SK-N-SH (cell line): ENCODE measurements at regions not wholly inside any gene's neighbourhood (a gene's known extent, or its start where the extent isn't known, plus 50 kb on each side); places are given as distances from the start of the nearest gene placed in this dataset.

Source experiments
- CTCF ChIA-PET: fragments of 300-600, 350-600 bp; formaldehyde crosslinking; extraction: SDS; loops from one replicate; lab custom pipeline; 2021; lab: Yijun Ruan, JAX
- POLR2A ChIA-PET: fragments of 350-600 bp; sonication (Branson Sonifier 250); formaldehyde crosslinking; extraction: SDS; loops from one replicate; lab custom pipeline; 2020; ENCODE audit warnings: antibody characterized with exemption, inconsistent platforms; lab: Yijun Ruan, JAX
- DNase-seq: peaks from one replicate; pipeline ENCODE4 v3.0.0; 2012
- H2AFZ ChIP-seq: fragments of 200-600 bp; sonication (generic); 2 replicates; pipeline ENCODE4 v1.8.1; 2016; ENCODE audit warnings: antibody characterized with exemption, mild to moderate bottlenecking, low read depth
- H3F3A ChIP-seq: fragments of 200-600 bp; sonication (generic); replicated peaks from 2 replicates; pipeline ENCODE3; 2016; ENCODE audit warnings: antibody characterized with exemption, mild to moderate bottlenecking; ENCODE audit not compliant: insufficient read depth
- H3K27ac ChIP-seq, 2 experiments: fragments of 200-500 bp in 1 of 2; fragments of 200-600 bp in 1 of 2; sonication (Bioruptor generic) in 1 of 2; sonication (generic), shearing (Covaris generic) in 1 of 2; 2 replicates each; pipeline versions ENCODE4 v1.5.1 to v1.6.1; 2014 to 2016; ENCODE audit warnings: low read depth in 2 of 2, inconsistent platforms in 1 of 2, low read length in 1 of 2, mild to moderate bottlenecking in 1 of 2, mixed read lengths in 1 of 2
- H3K27me3 ChIP-seq: fragments of 200-600 bp; sonication (generic), shearing (Covaris generic); 2 replicates; pipeline ENCODE4 v1.6.1; 2016; ENCODE audit warnings: mixed run types; ENCODE audit not compliant: insufficient read depth
- H3K36me3 ChIP-seq, 2 experiments: fragments of 200-500 bp in 1 of 2; fragments of 200-600 bp in 1 of 2; sonication (Bioruptor generic) in 1 of 2; sonication (generic) in 1 of 2; replicated peaks in 1 of 2; 2 replicates each; pipeline versions ENCODE3 to v1.5.1; 2014 to 2016; ENCODE audit warnings: low read length in 1 of 2, mild to moderate bottlenecking in 1 of 2; ENCODE audit not compliant: insufficient read depth in 2 of 2, control insufficient read depth in 1 of 2
- H3K4me1 ChIP-seq, 2 experiments: fragments of 200-500 bp in 1 of 2; fragments of 200-600 bp in 1 of 2; sonication (Bioruptor generic) in 1 of 2; sonication (generic), shearing (Covaris generic) in 1 of 2; 2 replicates each; pipeline versions ENCODE4 v1.5.1 to v1.6.1; 2014 to 2016; ENCODE audit warnings: low read depth in 1 of 2, low read length in 1 of 2, mixed run types in 1 of 2; ENCODE audit not compliant: insufficient read depth in 2 of 2, control insufficient read depth in 1 of 2
- H3K4me2 ChIP-seq: fragments of 200-600 bp; sonication (generic), shearing (Covaris generic); 2 replicates; pipeline ENCODE4 v1.6.1; 2017; ENCODE audit warnings: mixed run types
- H3K4me3 ChIP-seq, 2 experiments: fragments of 200-500 bp in 1 of 2; fragments of 200-600 bp in 1 of 2; sonication (Bioruptor generic) in 1 of 2; sonication (generic), shearing (Covaris generic) in 1 of 2; 2 replicates each; pipeline versions ENCODE4 v1.5.1 to v1.8.1; 2014 to 2016; ENCODE audit warnings: low read depth in 2 of 2, inconsistent platforms in 1 of 2, low read length in 1 of 2, mild to moderate bottlenecking in 1 of 2, mixed read lengths in 1 of 2, moderate library complexity in 1 of 2
- H3K79me2 ChIP-seq: fragments of 200-600 bp; sonication (generic); 2 replicates; pipeline ENCODE4 v1.8.1; 2017; ENCODE audit warnings: mild to moderate bottlenecking; ENCODE audit not compliant: insufficient read depth
- H3K9ac ChIP-seq: fragments of 200-600 bp; sonication (generic); 2 replicates; pipeline ENCODE4 v1.6.1; 2017; ENCODE audit warnings: mixed run types
- H3K9me2 ChIP-seq: fragments of 200-600 bp; sonication (generic); 2 replicates; pipeline ENCODE4 v1.6.1; 2017; ENCODE audit warnings: mixed run types
- H3K9me3 ChIP-seq: fragments of 200-600 bp; sonication (generic); 2 replicates; pipeline ENCODE4 v1.6.1; 2017; ENCODE audit warnings: mixed run types, mild to moderate bottlenecking, moderate library complexity
- H4K20me1 ChIP-seq: fragments of 200-600 bp; sonication (generic); 2 replicates; pipeline ENCODE4 v1.6.1; 2017; ENCODE audit warnings: mild to moderate bottlenecking, mixed run types; ENCODE audit not compliant: insufficient read depth
- CHD2 ChIP-seq: fragments of 150-350 bp; IDR thresholded peaks from 2 replicates; pipeline ENCODE4 v1.6.1; 2018; ENCODE audit warnings: low read length; ENCODE audit not compliant: partially characterized antibody
- ELF1 ChIP-seq: IDR thresholded peaks from 2 replicates; pipeline ENCODE4 v1.4.0; 2012
- FOSL2 ChIP-seq: IDR thresholded peaks from 2 replicates; pipeline ENCODE4 v1.4.0; 2012; ENCODE audit warnings: low read depth, mild to moderate bottlenecking, moderate library complexity, borderline replicate concordance
- GATA2 ChIP-seq: sonication (generic); formaldehyde crosslinking; IDR thresholded peaks from 2 replicates; pipeline ENCODE4 v1.5.0; 2020; ENCODE audit warnings: mild to moderate bottlenecking, missing genetic modification reagents
- MEF2A ChIP-seq: IDR thresholded peaks from 2 replicates; pipeline ENCODE4 v1.4.0; 2012; ENCODE audit warnings: low read depth, borderline replicate concordance
- MXI1 ChIP-seq: IDR thresholded peaks from 2 replicates; pipeline ENCODE4 v1.6.1; 2012; ENCODE audit warnings: mild to moderate bottlenecking, low read depth, low read length, improper control_type of control experiment
- NFIC ChIP-seq: IDR thresholded peaks from 2 replicates; pipeline ENCODE4 v1.4.0; 2012; ENCODE audit warnings: borderline replicate concordance
- NRF1 ChIP-seq: IDR thresholded peaks from 2 replicates; pipeline ENCODE4 v1.6.1; 2012; ENCODE audit warnings: low read depth, mild to moderate bottlenecking, low read length
- POLR2AphosphoS5 ChIP-seq: IDR thresholded peaks from 2 replicates; pipeline ENCODE4 v1.6.1; 2012; ENCODE audit warnings: low read depth, low read length
- RCOR1 ChIP-seq: fragments of 150-350 bp; IDR thresholded peaks from 2 replicates; pipeline ENCODE4 v1.6.1; 2017; ENCODE audit warnings: antibody characterized with exemption, low read length
- REST ChIP-seq: IDR thresholded peaks from 2 replicates; pipeline ENCODE4 v1.6.1; 2012; ENCODE audit warnings: mild to moderate bottlenecking, low read depth, low read length, moderate library complexity
- RXRA ChIP-seq: IDR thresholded peaks from 2 replicates; pipeline ENCODE4 v1.4.0; 2012; ENCODE audit warnings: low read depth, mild to moderate bottlenecking, borderline replicate concordance
- SMC3 ChIP-seq: IDR thresholded peaks from 2 replicates; pipeline ENCODE4 v1.6.1; 2012; ENCODE audit warnings: low read depth, low read length, improper control_type of control experiment
- TAF1 ChIP-seq: IDR thresholded peaks from 2 replicates; pipeline ENCODE4 v1.6.1; 2012; ENCODE audit warnings: low read depth, mild to moderate bottlenecking, low read length, moderate library complexity, borderline replicate concordance
- TEAD4 ChIP-seq: IDR thresholded peaks from 2 replicates; pipeline ENCODE4 v1.4.0; 2012; ENCODE audit warnings: mild to moderate bottlenecking, borderline replicate concordance; ENCODE audit not compliant: insufficient read depth
- USF1 ChIP-seq: IDR thresholded peaks from 2 replicates; pipeline ENCODE4 v1.4.0; 2012; ENCODE audit warnings: low read depth, borderline replicate concordance
- USF2 ChIP-seq: fragments of 150-350 bp; IDR thresholded peaks from 2 replicates; pipeline ENCODE4 v1.6.1; 2017; ENCODE audit warnings: antibody characterized with exemption, low read length, low read depth, borderline replicate concordance
- YY1 ChIP-seq: IDR thresholded peaks from 2 replicates; pipeline ENCODE4 v1.4.0; 2012; ENCODE audit warnings: low read depth, mild to moderate bottlenecking
- WGBS: methylation state at CpG from one replicate; pipeline ENCODE4 v1.1.6; 2017; ENCODE audit warnings: low lambda C conversion rate; 5-methylcytosine and 5-hydroxymethylcytosine counted together

GRCh38 chr4:181784881-181785280 lies 458.3 kb upstream of the TENM3 start:
- H3K9ac ChIP-seq = no peak overlapping the region
- H3K9me3 ChIP-seq = no peaks in the 10 kb centered on the region
- H3K79me2 ChIP-seq = no peaks in the 10 kb centered on the region
- DNase-seq = no peak
- H3K36me3 ChIP-seq = no peaks in the 10 kb centered on the region
- H3K9me2 ChIP-seq = no peaks in the 10 kb centered on the region
- no peaks in the 10 kb centered on the region for H3K4me1 ChIP-seq
- no peaks in the 10 kb centered on the region for H3F3A ChIP-seq
- CTCF ChIA-PET = no interaction called here
- H3K27me3 ChIP-seq = no peaks in the 10 kb centered on the region
- no peak overlapping the region for H2AFZ ChIP-seq
- WGBS = 50% methylated on average over 2 of the region's 2 CpGs
- H3K27ac ChIP-seq = no peak overlapping the region
- H3K4me2 ChIP-seq = no peak overlapping the region
- no peak overlapping the region for H3K4me3 ChIP-seq
- H4K20me1 ChIP-seq = no peaks in the 10 kb centered on the region
- POLR2A ChIA-PET = no interaction called here
- TF ChIP-seq MXI1 = no peak
- no peak for TF ChIP-seq NRF1
- no peak for TF ChIP-seq POLR2AphosphoS5
- no peak for TF ChIP-seq FOSL2
- no peak for TF ChIP-seq REST
- TF ChIP-seq TAF1 = no peak
- no peak for TF ChIP-seq SMC3
- no peak for TF ChIP-seq NFIC
- no peak for TF ChIP-seq YY1
- TF ChIP-seq USF2 = no peak
- TF ChIP-seq ELF1 = no peak
- no peak for TF ChIP-seq TEAD4
- TF ChIP-seq RXRA = no peak
- no peak for TF ChIP-seq MEF2A
- no peak for TF ChIP-seq GATA2 (CRISPR knock-in tag)
- no peak for TF ChIP-seq USF1
- no peak for TF ChIP-seq RCOR1
- TF ChIP-seq CHD2 = no peak
